Mucosa of descending colon (tissue), 3 donors: ENCODE measurements at regions not wholly inside any gene's neighbourhood (a gene's known extent, or its start where the extent isn't known, plus 50 kb on each side); places are given as distances from the start of the nearest gene placed in this dataset.

Source experiments
- ATAC-seq: fragments of 200-7000 bp; cut with Tn5 transposase; one replicate; pipeline ENCODE4 v1.9.1; 2020; ENCODE audit warnings: mild to moderate bottlenecking, moderate library complexity
- DNase-seq, 3 donors: peaks; one replicate each; pipeline ENCODE4 v3.0.0-alpha.2; 2020
- H3K36me3 ChIP-seq: fragments of 200-600 bp; one replicate; pipeline ENCODE4 v1.8.0; 2021; ENCODE audit warnings: low read depth, mild to moderate bottlenecking
- H3K4me1 ChIP-seq: fragments of 200-600 bp; one replicate; pipeline ENCODE4 v1.8.0; 2021; ENCODE audit warnings: low read depth, mild to moderate bottlenecking
- H3K4me3 ChIP-seq: fragments of 200-600 bp; one replicate; pipeline ENCODE4 v1.8.0; 2021; ENCODE audit warnings: mild to moderate bottlenecking
- H3K9me3 ChIP-seq: fragments of 200-600 bp; one replicate; pipeline ENCODE4 v1.8.0; 2021; ENCODE audit warnings: mild to moderate bottlenecking
- intact Hi-C, 2 donors: fragments of 100-400 bp; cut with DNase I in 1 of 2; cut with micrococcal nuclease in 1 of 2; formaldehyde crosslinking; loops; one replicate each; pipeline versions ENCODE4 v1.11.0 to v1.11.1; 2022; cut with DNase I, micrococcal nuclease
- TF ChIP-seq, protein P1 (sequence below): fragments of 200-600 bp; IDR thresholded peaks from one replicate; pipeline ENCODE4 v1.8.0; 2022; ENCODE audit warnings: antibody characterized with exemption, mild to moderate bottlenecking
- donor health status: DM: no; HTN: no; CAD: no; lungs with moderate emphysema.
- donor health status: DM: no; HTN: no; CAD: no.
- donor health status: DM: no; HTN: yes; CAD: no.

DNA sequence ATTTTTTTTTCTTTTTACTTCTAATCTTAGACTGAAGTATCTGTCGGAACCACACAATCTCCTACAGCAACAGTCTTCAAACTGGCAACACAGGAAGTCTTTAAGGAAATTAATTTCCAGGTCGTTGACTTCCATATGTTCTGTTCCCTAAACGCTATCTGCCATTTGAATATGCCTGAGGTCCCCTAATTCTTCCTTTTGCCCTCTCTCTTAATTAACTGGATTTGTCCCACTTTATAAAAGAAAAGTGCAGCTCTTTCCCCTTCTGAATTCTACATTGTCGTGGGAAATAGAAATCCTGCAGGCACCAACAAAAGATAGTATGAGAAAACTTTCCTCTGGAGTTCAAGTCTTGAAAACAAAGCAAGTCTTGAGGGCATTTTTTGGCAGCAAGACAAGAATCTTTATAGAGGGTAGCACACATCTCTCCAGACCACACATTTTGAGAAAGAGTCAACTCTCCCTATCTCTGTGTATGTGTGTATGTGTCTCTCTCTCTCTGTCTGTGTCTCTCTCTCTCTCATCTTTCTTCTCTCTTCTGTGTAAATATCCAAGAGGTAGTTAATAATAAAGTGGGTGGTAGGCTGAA is 879.8 kb downstream of the SOCS6 start:
- Histone ChIP-seq H3K9me3 (no peaks in the 10 kb centered on the region), H3K36me3 (no peaks in the 10 kb centered on the region), H3K4me3 (no peak overlapping the region), H3K4me1 (no peaks in the 10 kb centered on the region)
- DNase-seq (no peak), ATAC-seq (no peak)
- intact Hi-C loops = no loop called here
- TF ChIP-seq, protein P1, sequence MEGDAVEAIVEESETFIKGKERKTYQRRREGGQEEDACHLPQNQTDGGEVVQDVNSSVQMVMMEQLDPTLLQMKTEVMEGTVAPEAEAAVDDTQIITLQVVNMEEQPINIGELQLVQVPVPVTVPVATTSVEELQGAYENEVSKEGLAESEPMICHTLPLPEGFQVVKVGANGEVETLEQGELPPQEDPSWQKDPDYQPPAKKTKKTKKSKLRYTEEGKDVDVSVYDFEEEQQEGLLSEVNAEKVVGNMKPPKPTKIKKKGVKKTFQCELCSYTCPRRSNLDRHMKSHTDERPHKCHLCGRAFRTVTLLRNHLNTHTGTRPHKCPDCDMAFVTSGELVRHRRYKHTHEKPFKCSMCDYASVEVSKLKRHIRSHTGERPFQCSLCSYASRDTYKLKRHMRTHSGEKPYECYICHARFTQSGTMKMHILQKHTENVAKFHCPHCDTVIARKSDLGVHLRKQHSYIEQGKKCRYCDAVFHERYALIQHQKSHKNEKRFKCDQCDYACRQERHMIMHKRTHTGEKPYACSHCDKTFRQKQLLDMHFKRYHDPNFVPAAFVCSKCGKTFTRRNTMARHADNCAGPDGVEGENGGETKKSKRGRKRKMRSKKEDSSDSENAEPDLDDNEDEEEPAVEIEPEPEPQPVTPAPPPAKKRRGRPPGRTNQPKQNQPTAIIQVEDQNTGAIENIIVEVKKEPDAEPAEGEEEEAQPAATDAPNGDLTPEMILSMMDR = no peak

DNA sequence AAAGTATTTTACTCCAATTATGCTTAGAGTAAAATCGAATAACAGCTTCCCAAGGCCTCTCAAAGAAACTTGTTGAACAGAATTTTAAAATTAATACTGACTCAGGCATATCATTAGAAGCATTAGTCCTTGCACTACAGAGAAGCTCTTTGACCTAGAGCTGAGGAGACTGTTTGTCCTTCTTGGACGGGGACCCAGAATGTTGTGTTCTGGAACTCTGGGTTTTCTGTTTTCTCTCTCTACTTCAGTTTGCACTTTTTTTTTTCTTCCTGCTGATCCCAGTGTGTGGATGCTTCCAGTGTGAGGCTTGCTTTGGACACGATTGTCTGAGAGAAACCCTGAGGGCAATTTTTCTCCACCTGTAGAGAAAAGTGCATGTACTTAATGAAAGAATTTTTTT is 847.6 kb downstream of the SOCS6 start:
- no peaks in the 10 kb centered on the region for H3K4me1 ChIP-seq
- TF ChIP-seq, protein P1 = no peak
- intact Hi-C loops = no loop called here
- no peak overlapping the region for H3K4me3 ChIP-seq
- H3K36me3 ChIP-seq = no peaks in the 10 kb centered on the region
- ATAC-seq = no peak
- H3K9me3 ChIP-seq = no peaks in the 10 kb centered on the region
- DNase-seq = no peak

DNA sequence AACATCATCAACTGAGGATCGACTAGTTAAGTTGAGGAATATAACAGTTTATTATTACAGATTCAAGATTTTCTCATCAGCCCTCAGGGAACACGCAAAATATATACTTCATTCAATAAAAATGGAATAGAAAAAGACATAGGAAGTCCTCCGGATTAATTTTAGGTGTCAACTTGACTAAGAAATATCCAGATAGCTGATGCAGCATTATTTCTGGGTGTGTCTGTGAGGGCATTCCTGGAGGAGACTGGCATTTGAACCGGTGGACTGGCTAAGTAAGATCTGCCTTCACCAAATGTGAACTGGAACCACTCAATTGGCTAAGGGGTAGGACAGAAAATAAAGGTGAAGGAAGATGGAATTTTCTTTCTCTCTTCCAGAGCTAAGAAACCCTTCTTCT is 845.3 kb downstream of the SOCS6 start:
- intact Hi-C loops = no loop called here
- no peak for ATAC-seq

DNA sequence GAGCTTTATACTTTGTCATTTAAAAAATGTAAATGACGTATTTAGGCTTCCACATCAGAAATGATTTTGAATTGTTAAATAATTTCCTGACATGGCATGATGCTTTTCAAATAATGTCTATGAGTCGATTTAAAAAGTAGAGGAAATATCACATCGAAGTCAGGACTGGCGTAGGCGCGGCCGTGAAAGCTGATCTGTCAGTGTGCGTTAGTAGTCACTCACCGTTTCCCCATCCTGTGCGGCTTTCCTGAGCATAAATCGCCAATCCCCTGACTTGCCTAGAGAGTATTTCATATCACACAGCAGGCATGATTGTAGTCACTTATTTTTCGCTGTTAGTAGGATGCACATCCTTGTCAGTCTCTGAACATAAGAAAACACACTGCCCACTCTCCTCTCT is 843.1 kb downstream of the SOCS6 start:
- no peak overlapping the region for H3K4me3 ChIP-seq
- H3K9me3 ChIP-seq = no peaks in the 10 kb centered on the region
- H3K36me3 ChIP-seq = no peaks in the 10 kb centered on the region
- DNase-seq (no peak), ATAC-seq (no peak)
- TF ChIP-seq, protein P1 = no peak
- H3K4me1 ChIP-seq = no peaks in the 10 kb centered on the region
- intact Hi-C loops = no loop called here

More for the DNA sequence above, 845.3 kb downstream of the SOCS6 start:
- no peaks in the 10 kb centered on the region for H3K4me1 ChIP-seq
- H3K9me3 ChIP-seq = no peaks in the 10 kb centered on the region
- H3K4me3 ChIP-seq = no peak overlapping the region
- TF ChIP-seq, protein P1 = no peak
- DNase-seq = no peak
- no peaks in the 10 kb centered on the region for H3K36me3 ChIP-seq

DNA sequence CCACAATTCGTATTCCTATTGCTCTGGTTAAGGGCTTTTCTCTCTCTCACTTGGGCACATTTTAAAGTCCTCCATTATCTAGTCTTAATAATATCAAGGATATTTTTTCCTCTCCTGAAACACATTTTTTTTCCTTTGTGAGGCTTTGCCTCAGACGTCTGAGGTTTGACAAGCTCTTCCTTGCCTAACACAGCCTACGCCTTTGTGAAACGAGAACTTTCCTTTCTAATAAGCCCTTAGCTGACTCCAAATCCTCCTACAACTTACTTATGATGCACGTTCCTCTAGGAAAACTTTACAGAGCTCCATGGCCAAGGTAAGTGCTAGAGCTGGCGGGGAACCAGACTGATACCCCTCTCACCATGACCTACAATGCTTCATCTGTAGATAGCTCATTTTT is 841.5 kb downstream of the SOCS6 start:
- no peak for ATAC-seq
- H3K4me3 ChIP-seq = no peak overlapping the region
- H3K9me3 ChIP-seq = no peaks in the 10 kb centered on the region
- TF ChIP-seq, protein P1 = no peak
- H3K36me3 ChIP-seq = no peaks in the 10 kb centered on the region
- intact Hi-C loops = no loop called here
- no peak for DNase-seq
- H3K4me1 ChIP-seq = no peaks in the 10 kb centered on the region

DNA sequence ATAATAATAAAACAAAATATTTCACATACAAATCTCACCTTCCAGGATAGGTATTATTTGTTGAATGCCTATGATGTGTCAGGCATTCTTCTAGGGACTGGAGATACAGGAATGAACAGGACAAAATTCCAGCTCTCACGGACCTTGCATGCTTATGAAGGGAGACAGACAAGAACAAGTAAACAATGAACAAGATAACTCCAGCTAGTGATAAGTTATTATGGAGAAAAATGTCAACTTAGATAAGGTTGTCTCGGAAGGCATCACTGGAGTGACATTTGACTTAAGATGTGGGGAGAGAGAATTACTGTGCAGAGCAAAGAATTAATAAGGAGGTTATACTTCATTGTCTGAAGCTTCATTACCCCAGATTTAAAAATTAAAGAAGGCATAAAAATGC is 836.7 kb downstream of the SOCS6 start:
- Histone ChIP-seq H3K4me1 (no peaks in the 10 kb centered on the region), H3K4me3 (no peak overlapping the region), H3K36me3 (no peaks in the 10 kb centered on the region), H3K9me3 (peaks cover 5% of the 10 kb centered on the region)
- TF ChIP-seq, protein P1 = no peak
- no peak for DNase-seq
- ATAC-seq = no peak
- intact Hi-C loops = no loop called here
